HepG2 (cell line): ENCODE measurements at regions not wholly inside any gene's neighbourhood (a gene's known extent, or its start where the extent isn't known, plus 50 kb on each side); places are given as distances from the start of the nearest gene placed in this dataset.

Experiments used
- ATAC-seq: fragments of 200-7000 bp; cut with Tn5 transposase; 3 replicates; pipeline ENCODE4 v1.9.1; 2020; ENCODE audit warnings: mild to moderate bottlenecking, moderate library complexity
- BruUV-seq: library from RNA; stranded (reverse); fragments of 400-500 nt; replicated peaks from 2 replicates; lab custom pipeline; 2021; lab: Mats Ljungman, UMichigan
- CTCF ChIA-PET: fragments of 300-600 bp; formaldehyde crosslinking; extraction: SDS; loops from one replicate; lab custom pipeline; 2021; ENCODE audit warnings: low total read pairs, inconsistent platforms, low intra/inter-chr PET ratio; lab: Yijun Ruan, JAX
- POLR2A ChIA-PET: fragments of 350-600 bp; sonication (Branson Sonifier 250); formaldehyde crosslinking; loops from one replicate; lab custom pipeline; 2020; ENCODE audit warnings: antibody characterized with exemption, inconsistent platforms; lab: Yijun Ruan, JAX
- DNase-seq: peaks from one replicate; pipeline ENCODE4 v3.0.0-alpha.2; 2015; ENCODE audit warnings: low spot score
- FAIRE-seq: peaks from 3 replicates; lab custom pipeline; 2011; peaks lifted over from hg19 to GRCh38; lab: Jason Lieb, UNC
- H2AFZ ChIP-seq: one replicate; pipeline ENCODE4 v1.6.1; 2011; ENCODE audit warnings: low read length, inconsistent platforms
- H3K27ac ChIP-seq: fragments of 300-600 bp; 3 replicates; pipeline ENCODE4 v1.8.0; 2011; ENCODE audit warnings: mixed run types, mild to moderate bottlenecking, mixed read lengths, low read length, inconsistent platforms; ENCODE audit not compliant: insufficient read depth; ENCODE audit errors: extremely low read length
- H3K27me3 ChIP-seq, 2 experiments: fragments of 200-600 bp in 1 of 2; 2 replicates in 1 of 2; 3 replicates in 1 of 2; pipeline versions ENCODE4 v1.6.0 to v1.8.0; 2011; ENCODE audit warnings: low read length in 2 of 2, mild to moderate bottlenecking in 2 of 2, moderate library complexity in 2 of 2, inconsistent platforms in 1 of 2; ENCODE audit not compliant: insufficient read depth in 2 of 2, control insufficient read depth in 1 of 2
- H3K36me3 ChIP-seq, 2 experiments: fragments of 200-600 bp in 1 of 2; replicated peaks in 1 of 2; 2 replicates in 1 of 2; 3 replicates in 1 of 2; pipeline versions ENCODE4 v1.5.1 to v1.8.0; 2011; ENCODE audit warnings: low read length in 2 of 2, inconsistent platforms in 1 of 2; ENCODE audit not compliant: insufficient read depth in 2 of 2, control insufficient read depth in 1 of 2
- H3K4me1 ChIP-seq: 2 replicates; pipeline ENCODE4 v1.5.1; 2012; ENCODE audit warnings: low read length, inconsistent platforms; ENCODE audit not compliant: insufficient read depth
- H3K4me2 ChIP-seq: 2 replicates; pipeline ENCODE4 v1.6.0; 2011; ENCODE audit warnings: low read depth, low read length, inconsistent platforms
- H3K4me3 ChIP-seq, 3 experiments: fragments of 200-600 bp in 1 of 3; sonication (generic), shearing (Covaris generic) in 1 of 3; replicated peaks in 1 of 3; 2 replicates each; pipeline ENCODE4 v1.5.1; 2011 to 2016; ENCODE audit warnings: low read length in 3 of 3, inconsistent platforms in 2 of 3, low read depth in 2 of 3, mild to moderate bottlenecking in 2 of 3, control low read depth in 1 of 3, mixed read lengths in 1 of 3; ENCODE audit not compliant: insufficient read depth in 1 of 3
- H3K79me2 ChIP-seq: one replicate; pipeline ENCODE4 v1.6.1; 2011; ENCODE audit warnings: low read length, inconsistent platforms; ENCODE audit not compliant: insufficient read depth
- H3K9ac ChIP-seq: 2 replicates; pipeline ENCODE4 v1.6.0; 2011; ENCODE audit warnings: mild to moderate bottlenecking, low read depth, low read length, inconsistent platforms; ENCODE audit not compliant: insufficient read depth
- H3K9me3 ChIP-seq: 2 replicates; pipeline ENCODE4 v1.5.1; 2012; ENCODE audit warnings: mild to moderate bottlenecking, low read length
- H4K20me1 ChIP-seq: 2 replicates; pipeline ENCODE4 v1.6.0; 2011; ENCODE audit warnings: inconsistent platforms, mild to moderate bottlenecking, low read length, moderate library complexity; ENCODE audit not compliant: insufficient read depth
- NFE2L1 ChIP-seq: sonication (generic); formaldehyde crosslinking; IDR thresholded peaks from 2 replicates; pipeline ENCODE4 v1.4.0; 2020; ENCODE audit warnings: missing genetic modification reagents, mild to moderate bottlenecking, borderline replicate concordance
- TBX2 ChIP-seq: sonication (generic); formaldehyde crosslinking; IDR thresholded peaks from 2 replicates; pipeline ENCODE4 v1.5.0; 2020; ENCODE audit warnings: missing genetic modification reagents, mild to moderate bottlenecking, borderline replicate concordance
- TERF1 ChIP-seq: sonication (generic); formaldehyde crosslinking; IDR thresholded peaks from 2 replicates; pipeline ENCODE4 v1.8.0; 2022; ENCODE audit warnings: mild to moderate bottlenecking, missing genetic modification reagents, moderate library complexity
- YEATS2 ChIP-seq: sonication (generic); formaldehyde crosslinking; IDR thresholded peaks from 2 replicates; pipeline ENCODE4 v1.4.0; 2020; ENCODE audit warnings: missing genetic modification reagents, borderline replicate concordance
- ZNF329 ChIP-seq: sonication (generic); formaldehyde crosslinking; IDR thresholded peaks from 2 replicates; pipeline ENCODE4 v1.9.0; 2021; ENCODE audit warnings: low read depth, mild to moderate bottlenecking, missing genetic modification reagents
- ZNF780A ChIP-seq: sonication (generic); formaldehyde crosslinking; IDR thresholded peaks from 2 replicates; pipeline ENCODE4 v1.8.0; 2022; ENCODE audit warnings: mild to moderate bottlenecking, missing genetic modification reagents, moderate library complexity
- WGBS: methylation state at CpG from one replicate; pipeline ENCODE4 v1.1.6; 2017; ENCODE audit warnings: low lambda C conversion rate; 5-methylcytosine and 5-hydroxymethylcytosine counted together
- in situ Hi-C: cut with HindIII; loops from 2 replicates; pipeline ENCODE4 v1.10.0; 2017; ENCODE audit warnings: low pct_unique_long_range_greater_than_20kb; ENCODE audit not compliant: extremely low pct_ligation_motif_present
- intact Hi-C: fragments of 100-400 bp; cut with micrococcal nuclease; formaldehyde crosslinking; loops from one replicate; pipeline ENCODE4 v1.10.0; 2022; ENCODE audit not compliant: unreplicated experiment

- TF ChIP-seq YEATS2 (CRISPR knock-in tag) (no peak), TBX2 (CRISPR knock-in tag) (no peak), ZNF329 (CRISPR knock-in tag) (no peak), ZNF780A (CRISPR knock-in tag) (no peak)
- in situ Hi-C loops: no loop called here
- Histone ChIP-seq H3K4me1 (no peaks in the 10 kb centered on the region), H2AFZ (no peak overlapping the region), H3K27me3 (no peaks in the 10 kb centered on the region), H3K9me3 (peaks cover 10% of the 10 kb centered on the region), H4K20me1 (no peaks in the 10 kb centered on the region), H3K4me2 (no peak overlapping the region), H3K27ac (no peak overlapping the region), H3K36me3 (no peaks in the 10 kb centered on the region), H3K9ac (no peak overlapping the region), H3K79me2 (no peaks in the 10 kb centered on the region), H3K4me3 (no peak overlapping the region)
- CTCF ChIA-PET: no interaction called here
- WGBS: 3% methylated on average over 1 of the region's 1 CpG
- intact Hi-C loops: no loop called here
- no peak for ATAC-seq
- BruUV-seq: no TSS peak
- DNase-seq: no peak
- POLR2A ChIA-PET: no interaction called here
- FAIRE-seq: no peak
Measured at GRCh38 chr11:98260983-98261382, 759.8 kb upstream of the CNTN5 start.

- ChIA-PET POLR2A (no interaction called here), CTCF (no interaction called here)
- Histone ChIP-seq H3K4me3 (no peak overlapping the region), H3K27me3 (no peaks in the 10 kb centered on the region), H3K4me2 (no peak overlapping the region), H3K79me2 (no peaks in the 10 kb centered on the region), H3K9ac (no peak overlapping the region), H2AFZ (no peak overlapping the region), H3K36me3 (no peaks in the 10 kb centered on the region), H4K20me1 (no peaks in the 10 kb centered on the region), H3K27ac (no peak overlapping the region), H3K9me3 (no peaks in the 10 kb centered on the region), H3K4me1 (no peaks in the 10 kb centered on the region)
- TF ChIP-seq TERF1 (CRISPR knock-in tag) (no peak), NFE2L1 (CRISPR knock-in tag) (no peak)
- no peak for DNase-seq
- intact Hi-C loops (no loop called here), in situ Hi-C loops (no loop called here)
- no peak for FAIRE-seq
- no peak for ATAC-seq
- BruUV-seq: no TSS peak
- 0% methylated on average over 2 of the region's 2 CpGs for whole genome bisulfite sequencing
Measured at GRCh38 chr11:98277251-98277912, 743.4 kb upstream of the CNTN5 start.
